HG02938 (cell line): ENCODE measurements at regions not wholly inside any gene's neighbourhood (a gene's known extent, or its start where the extent isn't known, plus 50 kb on each side); places are given as distances from the start of the nearest gene placed in this dataset.
A peak's percentile ranks its signal among the peaks of the same experiment; 100 is the strongest.

Experiments used
- ATAC-seq: cut with Tn5 transposase; IDR thresholded peaks from one replicate; pipeline ENCODE4 v1.9.1; 2021; ENCODE audit warnings: mild to moderate bottlenecking, moderate library complexity; ENCODE audit not compliant: unreplicated experiment

DNA sequence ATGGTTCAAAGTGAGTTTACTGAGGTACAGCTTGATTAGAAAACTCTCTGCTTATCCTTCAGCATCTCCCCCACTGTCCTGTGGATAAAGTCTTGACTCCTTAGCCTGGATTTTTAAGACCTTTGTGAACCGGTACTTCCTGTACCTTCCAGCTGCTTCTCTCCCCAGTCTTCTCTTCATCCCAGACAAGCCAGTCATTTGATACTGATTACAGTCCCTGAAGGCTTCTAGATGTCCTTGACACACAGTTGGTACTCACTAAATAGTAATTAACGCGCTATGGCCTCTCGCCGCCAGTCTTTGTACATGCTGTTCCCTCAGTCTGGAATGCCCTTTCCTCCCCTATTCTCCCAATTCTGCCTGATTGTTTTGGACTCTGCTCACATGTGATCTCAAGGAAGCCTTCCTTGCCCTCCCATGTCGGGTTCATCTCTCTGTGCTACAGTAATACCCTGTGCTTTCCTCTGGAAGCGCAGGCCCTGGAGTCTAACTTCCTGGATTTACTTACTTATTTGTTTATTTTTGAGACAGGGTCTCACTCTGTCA lies 50.6 kb upstream of the PTGR2 start:
- no peak for ATAC-seq

DNA sequence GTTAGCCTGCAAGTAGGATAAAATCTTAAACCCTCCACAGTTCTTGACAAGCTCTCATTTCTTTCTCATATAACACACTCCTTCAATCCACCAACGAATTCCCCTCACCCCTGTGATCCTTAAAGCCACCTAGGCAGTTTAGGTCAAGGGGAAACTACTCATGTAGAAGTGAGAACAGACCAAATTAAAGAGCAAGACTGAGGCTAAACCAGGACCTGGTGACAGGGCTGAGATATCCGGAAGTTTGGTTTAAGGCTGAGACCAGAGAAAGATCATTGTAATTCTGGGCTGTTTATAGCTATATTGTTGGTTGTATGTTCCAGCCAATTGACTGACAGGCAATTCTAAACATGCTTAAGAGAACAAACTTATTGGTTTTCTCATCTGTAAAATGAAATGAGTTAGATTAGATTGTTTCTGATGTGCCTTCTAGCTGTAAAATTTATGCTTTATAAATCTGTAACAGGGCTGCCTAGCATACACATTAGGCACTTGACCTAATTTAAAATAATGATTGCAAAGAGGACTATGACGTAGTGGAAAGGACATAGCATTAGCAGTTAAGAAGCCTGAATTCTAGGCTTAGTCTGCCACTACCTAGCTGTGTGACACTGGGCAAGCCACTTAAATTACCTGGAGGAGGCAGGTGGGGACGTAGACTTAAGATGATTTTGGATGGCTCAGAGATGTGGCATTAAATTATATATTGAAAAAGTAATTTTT lies 53.9 kb upstream of the PTGR2 start:
- ATAC-seq, result no peak

DNA sequence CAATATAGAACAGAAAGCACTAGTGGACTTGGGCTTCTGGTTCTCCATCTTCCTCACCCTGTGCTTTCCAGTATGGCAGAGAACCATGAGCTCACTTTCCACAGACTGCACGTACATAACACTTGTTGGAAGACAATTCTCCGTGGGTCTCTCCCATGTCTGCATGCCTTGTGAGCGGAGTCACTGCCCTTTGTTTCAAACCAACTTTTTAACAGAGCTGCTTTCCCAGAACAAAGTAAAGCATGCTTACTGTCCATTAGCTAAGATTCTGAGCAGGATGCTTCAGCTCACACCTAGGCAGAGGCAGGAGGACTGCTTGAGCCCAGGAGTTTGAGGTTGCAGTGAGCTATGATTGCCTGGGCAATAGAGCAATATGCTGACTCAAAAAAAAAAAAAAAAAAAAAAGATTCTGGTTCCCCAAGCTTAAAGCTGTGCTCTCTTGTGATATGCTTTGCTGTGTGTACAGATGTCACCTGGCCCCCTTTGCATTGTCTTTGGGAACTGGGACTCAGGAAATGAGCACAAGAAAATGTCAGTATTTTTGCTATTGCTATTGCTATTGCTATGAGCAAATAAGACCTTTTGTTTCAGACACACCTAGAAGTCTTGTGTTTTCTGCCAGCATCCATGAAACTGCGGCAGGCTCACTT lies 54.6 kb upstream of the PTGR2 start:
- ATAC-seq, result no peak

DNA sequence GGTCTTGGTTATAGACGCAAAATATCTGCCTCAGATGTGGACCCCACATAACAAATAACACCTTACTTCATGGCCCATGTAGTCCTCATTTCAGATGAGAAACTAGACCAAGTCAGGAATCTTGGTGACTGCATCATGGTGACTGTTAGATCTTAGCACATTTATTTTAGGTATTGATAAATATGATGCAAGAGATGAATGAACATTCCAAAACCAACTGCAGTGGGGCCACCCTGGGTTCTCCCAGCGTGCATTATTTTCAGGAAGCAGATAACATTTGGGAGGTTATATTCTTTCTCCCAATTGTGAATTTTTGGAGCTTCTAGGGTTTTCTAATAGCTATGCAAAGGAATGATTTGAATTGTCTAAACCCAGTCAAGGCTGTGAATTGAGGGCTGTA lies 55.2 kb upstream of the PTGR2 start:
- no peak for ATAC-seq

DNA sequence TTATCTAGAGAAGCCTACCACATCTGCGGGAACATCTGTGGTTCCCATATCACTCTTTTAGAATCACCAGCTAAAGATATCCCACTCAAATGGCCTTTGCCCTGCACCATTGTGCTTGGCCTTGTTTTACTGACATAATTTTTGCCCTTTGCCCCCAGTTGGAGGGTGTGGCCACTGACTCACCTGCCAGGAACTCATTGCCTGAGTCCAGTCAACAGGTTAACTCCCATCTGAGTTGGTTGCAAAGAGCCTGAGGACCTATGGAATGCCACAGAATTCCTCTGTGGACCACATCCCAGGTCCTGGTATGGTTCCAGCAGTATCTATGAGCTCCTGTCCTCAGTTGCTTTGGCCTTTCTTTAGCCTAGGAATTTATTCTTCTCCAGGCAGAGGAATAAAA lies 55.7 kb upstream of the PTGR2 start:
- no peak for ATAC-seq

DNA sequence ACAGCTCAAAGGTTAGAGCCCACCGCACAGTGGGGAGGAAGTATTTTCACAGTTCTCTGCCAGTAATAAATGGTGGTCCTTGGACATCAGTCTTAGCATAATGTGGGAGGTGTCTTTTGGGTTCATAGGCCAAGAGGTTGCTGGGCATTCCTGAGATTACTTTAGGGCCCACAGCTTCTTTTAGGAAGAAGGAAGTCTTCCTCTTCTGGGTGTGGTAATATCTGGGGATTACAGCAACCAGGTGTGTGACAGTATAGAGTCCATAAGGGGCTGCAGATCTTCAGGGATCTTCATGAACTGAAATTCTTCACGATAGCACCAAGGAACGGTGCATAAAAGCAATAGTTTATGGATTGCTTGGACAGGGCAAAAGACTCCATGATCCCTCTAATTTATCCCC lies 56.2 kb upstream of the PTGR2 start:
- ATAC-seq, result no peak

DNA sequence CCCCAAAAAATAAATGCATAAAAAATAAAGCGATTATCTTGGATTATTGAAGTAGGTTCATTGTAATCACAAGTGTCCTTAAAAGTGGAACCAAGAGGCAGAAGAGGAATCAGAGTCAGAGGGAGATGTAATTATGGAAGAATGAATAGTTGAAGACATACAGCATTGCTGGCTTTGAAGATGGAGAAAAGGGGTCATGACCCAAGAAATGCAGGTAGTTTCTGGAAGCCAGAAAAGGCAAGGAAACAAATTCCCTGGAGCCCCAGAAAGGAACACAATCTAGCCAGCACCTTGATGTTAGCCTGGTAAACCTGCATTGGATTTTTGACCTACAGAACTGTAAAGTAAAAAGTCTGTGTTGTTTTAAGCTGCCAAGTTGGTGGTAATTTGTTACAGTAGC lies 57.5 kb upstream of the PTGR2 start:
- no peak for ATAC-seq

DNA sequence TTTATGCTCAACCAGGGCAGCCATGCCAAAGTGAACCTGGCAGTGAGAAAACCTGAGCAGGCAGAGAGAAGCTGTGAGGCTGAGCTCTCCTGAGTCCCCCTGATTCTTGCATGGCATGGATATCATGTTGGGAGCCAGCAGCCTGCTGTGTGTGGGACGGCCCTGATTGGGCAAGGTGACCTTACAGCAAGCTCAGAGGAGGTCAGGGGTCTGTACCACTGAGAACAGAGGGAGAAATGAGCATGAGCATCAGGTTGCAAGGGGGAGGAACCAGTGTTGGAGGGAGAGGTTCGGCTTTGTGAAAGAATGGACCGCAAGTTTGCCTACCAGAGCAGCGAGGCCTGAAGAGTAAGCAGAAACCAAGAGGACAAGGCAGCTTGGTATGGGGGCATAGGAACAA lies 59.1 kb upstream of the PTGR2 start:
- ATAC-seq, result no peak

DNA sequence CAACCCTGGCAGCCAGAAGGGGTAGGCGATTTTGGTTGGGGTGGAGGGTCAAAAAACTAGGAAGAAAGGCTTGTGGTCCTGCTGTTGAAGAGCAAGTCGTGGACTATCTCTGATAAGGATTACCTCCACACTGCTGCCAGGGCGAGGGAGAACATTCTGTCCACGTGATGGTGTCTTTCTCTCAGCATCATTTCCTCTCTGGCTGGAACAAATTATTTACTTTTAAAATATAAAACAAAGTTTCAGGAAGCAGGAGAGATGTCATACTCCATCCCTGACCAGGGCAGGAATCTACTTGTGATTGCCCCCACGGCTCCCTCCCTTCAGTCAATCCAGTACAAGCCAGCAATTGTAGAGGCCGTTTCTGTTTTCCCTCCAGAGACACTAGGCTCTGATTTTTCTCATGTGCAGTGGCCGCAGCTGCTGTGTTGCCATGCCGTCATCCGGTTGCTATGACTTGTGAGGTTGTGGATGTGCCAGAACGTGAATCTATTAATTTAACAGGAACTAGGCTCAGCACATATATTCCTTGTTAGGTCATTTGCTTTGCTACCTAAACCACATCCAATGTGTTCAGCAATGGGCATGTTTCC lies 61.5 kb upstream of the PTGR2 start:
- ATAC-seq, result no peak

DNA sequence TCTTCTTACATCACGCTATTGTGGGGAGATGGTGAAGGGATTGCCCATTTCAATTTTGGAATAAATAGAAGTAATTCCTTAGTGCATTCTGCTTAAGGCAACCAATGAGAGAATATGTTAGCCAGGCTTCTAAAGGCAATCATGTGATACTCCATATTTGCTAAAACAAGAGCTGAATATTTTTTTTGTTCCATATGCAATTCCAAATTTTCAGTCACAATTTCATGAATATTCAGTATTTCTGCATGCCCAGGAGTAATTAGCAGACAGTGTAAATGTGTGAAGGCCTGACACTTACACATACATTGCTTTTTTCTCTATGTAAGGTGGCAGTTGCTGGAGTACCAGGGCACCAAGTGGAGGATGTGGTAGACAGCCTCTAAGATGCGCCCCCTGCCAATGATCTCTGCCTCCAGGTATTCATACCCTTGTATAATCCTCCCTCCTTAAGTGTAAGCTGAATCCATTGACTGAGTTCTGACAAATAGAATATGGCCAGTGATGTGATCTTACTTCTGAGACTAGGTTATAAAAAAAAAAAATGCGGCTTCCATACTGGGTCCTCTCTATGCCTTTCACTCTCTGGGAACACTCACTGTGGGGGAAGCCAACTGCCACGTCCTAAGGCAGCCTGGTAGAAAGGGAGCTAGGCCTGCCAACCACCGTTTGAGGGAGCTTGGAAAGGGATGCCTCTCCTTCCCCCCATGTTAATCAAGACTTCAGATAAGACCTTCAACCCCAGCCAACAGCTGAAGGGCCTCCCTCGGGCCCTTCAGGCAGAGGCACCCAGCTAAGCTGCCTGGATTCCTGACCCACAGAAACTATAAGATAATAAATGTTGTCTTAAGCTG lies 62.7 kb upstream of the PTGR2 start:
- no peak for ATAC-seq

DNA sequence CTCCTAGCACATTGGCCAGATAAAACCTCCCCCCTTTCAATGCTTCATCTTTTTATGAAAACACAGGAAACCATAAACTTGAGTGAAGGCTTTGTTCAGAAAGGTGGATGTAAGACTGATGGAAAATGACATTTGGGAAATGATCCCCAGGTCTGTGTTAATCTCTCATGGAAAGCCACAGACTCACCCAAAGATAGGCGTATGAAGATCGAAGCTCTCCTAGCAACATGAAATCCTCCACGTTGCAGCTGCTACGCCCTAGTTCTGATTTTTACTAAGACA lies 63.4 kb upstream of the PTGR2 start:
- no peak for ATAC-seq

DNA sequence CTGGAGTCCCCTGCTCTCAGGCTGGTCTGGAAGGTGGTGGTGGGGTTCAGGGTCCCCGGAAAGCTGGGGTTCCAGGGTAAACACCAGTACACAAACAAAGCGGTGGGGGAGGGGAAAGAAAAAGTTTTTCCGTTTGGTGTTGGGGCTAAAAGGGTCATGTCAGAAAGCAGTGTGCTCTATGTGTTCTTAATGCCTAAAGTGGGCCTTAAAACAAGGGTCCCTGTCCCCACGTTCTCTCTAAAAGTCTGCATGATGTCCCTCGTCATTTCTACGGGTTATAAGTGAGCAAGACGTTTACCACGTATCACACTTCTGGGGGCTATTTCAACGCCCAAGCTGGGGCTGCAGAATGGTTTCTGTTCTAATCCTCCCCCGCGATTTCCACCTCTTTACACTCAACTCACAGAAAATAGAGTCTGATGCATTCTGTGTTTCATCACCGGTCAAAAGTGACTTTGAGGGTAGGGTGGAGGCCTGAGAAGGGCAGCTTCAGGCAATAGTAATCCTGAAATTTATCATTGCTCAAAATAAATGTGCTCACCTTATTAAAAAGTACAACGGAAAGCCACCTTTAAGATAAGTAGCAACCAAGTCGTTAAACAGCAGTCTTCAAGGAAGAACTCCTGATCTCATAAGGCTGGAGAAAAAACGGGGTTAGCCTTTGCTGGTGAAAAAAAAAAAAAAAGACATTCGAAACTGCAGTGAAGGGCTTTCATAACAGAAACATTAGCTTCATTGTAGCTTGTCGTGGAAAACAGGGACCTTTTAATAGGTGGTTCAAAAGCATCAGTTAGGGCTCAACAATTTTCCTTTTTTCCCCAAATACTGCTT lies 63.9 kb upstream of the PTGR2 start:
- no peak for ATAC-seq

DNA sequence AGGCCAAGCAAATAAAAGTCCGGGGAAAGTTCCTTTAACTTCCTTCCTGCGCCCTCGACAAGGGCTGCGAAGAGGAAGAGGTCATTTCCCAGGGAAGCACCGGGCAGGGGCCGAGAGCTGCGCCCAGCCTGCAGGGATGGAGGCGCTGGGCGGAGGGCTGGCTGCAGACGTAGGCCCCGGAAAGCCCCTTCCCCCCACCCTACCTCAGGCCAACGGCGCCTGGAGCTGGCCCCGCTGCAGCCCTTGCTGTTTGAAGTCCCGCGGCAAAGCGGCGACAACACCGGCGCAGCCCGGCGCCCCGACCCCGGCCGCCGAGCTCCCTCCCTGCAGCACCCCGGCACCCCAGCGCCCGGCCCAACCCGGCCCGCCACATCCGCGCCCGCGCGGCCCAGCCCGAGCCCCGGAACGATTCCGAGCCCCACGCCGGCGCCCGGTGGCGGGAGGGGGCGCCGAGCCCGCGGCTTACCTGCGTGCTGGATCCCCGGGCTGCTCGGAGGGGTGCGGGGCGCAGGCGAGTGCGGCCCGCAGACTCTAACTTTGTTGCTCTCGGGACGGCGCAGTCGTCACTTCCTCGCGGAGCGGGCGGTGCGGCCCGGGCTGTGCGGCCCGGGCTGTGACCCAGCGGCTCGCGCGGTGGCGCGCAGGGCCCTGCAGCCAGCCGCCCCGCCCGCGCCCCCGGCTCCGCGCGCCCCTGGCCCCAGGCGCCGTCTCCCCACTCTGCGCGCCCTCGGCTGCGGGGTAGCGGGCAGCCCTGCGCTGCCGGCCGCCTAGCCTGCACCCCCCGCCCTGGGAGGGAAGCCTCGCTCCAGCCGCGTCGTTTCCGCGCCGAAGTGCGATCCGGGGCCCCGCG lies 64.8 kb upstream of the PTGR2 start:
- no peak for ATAC-seq

DNA sequence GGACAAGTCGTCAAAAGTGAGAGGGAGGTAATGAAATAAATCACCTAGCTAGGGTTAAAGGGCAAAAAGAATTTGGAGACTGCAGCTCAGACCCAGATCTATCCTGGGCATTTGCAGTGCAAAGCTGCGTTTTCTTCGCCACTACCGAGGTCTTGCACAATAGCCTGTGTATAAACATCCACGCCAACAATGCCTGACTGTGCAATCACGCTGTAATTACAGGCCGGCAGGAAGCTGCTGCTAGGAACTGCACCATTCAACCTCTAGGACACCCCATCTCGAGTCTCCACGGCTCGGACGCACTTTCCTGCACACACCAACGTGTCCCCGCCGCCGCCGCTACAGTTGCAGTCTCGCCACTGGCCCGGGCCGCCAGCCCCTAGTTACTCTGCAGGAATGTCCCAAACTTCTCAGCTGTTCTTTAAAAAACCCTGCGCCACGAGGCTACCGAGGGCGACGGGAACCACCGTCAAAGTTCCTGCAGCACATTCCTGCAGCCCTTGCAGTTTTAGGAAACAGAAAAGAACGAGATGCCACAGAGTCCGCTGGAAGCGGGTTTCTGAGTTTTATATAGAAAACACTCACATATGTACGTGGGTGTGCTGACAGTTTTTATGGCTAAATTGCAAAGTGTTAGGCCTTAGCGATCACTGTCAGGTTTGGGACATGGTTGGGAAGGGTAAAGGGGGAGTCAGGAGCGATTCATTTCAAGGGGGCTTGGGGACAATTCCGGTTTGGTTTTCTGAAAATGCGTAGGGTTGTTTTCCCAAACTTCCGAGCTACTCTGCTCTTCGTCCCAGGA lies 65.6 kb upstream of the PTGR2 start:
- peak; percentile 44 for ATAC-seq

DNA sequence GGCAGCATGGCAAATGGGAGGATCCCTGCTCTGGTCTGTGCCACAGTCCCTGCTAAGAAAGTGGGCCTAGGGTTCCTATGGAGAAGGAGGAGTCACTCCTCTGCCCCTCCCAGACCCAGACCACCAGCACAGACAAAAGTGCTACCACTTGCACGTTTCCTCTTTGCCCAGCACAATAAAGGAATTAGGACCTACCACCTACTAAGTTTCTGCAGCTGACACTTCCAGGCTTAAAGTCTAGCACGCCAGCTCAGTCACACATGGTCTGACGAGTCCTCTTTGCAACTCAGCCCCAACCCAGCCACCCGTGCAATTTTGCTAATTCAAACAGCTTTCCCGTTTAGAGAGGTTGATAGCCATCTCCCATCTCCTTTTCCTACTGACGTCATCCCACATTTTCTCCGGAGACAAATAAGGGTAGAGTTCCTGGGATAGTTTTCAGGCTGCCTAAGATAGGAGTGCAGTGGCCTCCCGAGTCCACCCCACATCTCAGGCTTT lies 66.2 kb upstream of the PTGR2 start:
- peak; percentile 4 for ATAC-seq

DNA sequence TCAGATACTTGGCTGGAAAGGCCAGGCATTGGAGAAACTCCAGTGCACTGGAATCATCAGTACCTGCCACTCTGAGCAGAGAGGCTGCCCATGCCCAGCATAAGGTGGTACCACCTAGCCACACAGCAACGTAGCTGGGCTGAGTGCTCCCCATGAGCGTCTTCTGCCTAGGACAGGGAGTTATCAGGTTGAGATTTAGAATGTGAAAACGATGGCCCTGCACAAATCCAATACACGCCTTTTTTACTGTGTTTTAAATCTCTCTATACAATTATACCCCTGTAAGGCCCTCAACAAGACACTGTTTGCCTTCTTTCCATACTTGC lies 66.7 kb upstream of the PTGR2 start:
- no peak for ATAC-seq

DNA sequence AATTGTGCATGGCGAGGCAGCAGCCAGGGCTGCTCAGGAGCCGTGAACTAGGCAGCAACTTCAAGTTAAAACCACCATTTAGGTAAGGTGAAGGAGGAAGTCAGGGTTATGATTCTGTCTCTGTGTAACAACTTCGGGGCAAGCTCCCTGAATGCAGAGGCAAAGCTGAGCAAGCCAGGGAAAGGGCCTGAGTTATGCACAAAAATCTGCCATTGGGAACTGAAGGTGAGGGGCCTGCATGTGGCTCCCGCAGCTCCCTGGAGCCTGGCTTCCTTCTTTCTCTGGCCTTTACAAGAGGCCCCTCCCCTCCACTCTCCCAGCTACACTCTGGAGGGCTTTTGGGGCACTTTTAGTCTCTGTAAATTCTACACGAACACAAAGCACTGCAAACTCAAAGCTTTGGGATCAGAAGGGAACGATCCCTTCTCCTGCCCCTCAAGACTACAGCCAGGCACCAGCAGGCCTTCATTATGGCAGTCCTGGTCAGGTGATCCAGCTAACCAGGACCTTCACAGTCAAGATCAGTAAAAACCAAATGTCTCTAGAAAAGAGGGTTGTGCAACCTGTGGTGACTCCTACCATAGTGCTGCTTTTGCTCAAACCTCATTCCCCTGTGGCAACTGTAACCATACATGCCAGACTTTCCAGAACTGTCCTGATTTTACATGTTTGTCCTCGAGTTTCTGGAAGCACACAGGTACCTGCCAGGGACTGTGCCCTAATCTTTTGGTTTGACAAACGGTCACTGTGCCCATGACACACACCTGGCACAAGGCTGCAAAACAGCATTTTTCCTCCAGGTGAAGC lies 67.2 kb upstream of the PTGR2 start:
- no peak for ATAC-seq

DNA sequence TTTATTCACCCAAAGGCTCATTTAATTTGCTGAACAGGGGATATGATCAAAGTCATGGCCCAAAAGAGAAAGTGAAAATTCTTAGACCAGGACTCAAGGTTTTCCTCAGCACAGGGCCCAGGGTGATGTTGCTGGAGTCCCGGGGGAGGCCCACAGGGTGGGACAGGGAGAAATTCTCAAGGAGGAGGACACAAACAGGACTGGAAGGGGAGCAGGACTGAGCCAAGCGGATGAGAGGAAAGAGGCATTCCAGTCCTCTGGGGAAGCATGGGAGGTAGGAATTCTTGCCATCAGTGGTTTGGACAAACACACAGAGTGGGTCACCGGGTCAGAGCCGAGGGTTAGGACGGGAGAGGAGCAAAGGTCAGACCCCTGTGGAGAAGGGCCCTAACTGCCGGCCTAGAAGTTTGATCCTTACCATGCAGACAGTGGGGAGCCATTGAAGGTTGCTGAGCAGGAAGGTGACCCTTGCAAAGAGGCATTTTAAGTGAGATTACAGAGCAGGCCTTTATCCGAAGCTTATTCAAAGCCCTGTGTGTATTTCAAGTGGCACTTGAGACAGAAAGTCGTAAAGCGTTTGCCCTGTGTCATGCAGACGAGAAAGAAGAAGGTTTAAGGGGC lies 68.4 kb upstream of the PTGR2 start:
- no peak for ATAC-seq
